NCI-H1105 (cell line): ENCODE measurements at regions not wholly inside any gene's neighbourhood (a gene's known extent, or its start where the extent isn't known, plus 50 kb on each side); places are given as distances from the start of the nearest gene placed in this dataset.
"Not testable (repeated sequence)": the region's sequence is repeated elsewhere in the genome, so short reads cannot be mapped to it uniquely, and the experiment has no call there.

ENCODE experiments used
- DNase-seq: peaks from one replicate; lab custom pipeline; 2025; lab: John Stamatoyannopoulos, UW

DNA sequence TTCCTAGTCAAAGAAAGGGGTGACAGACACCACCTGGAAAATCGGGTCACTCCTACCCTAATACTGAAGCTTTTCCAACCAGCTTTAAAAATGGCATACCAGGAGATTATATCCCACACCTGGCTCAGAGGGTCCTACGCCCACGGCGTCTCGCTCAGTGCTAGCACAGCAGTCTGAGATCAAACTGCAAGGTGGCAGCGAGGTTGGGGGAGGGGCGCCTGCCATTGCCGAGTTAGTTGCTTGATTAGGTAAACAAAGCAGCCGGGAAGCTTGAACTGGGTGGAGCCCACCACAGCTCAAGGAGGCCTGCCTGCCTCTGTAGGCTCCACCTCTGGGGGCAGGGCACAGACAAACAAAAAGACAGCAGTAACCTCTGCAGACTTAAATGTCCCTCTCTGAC is 127.1 kb downstream of the NXPE2 start:
- not testable (repeated sequence) for DNase-seq

DNA sequence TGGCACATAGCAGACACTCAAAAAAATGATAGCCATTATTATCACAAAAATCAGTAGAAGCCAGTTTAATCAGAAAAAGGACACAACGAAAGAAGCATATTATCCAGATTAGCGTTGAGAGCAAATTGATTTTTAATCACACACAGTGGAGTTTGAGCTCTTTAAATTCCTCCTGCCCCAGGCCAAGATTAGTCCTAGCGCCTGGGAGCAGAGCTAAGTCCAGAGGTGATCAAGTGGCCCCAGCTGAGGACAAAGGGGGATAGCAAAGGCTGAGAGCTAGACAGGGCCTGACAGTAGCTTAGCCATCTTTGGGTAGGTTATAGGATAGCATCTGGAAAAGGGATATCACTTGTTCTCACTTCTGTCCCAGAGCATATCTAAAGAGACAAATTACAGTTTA is 133.6 kb downstream of the NXPE2 start:
- DNase-seq: no peak

DNA sequence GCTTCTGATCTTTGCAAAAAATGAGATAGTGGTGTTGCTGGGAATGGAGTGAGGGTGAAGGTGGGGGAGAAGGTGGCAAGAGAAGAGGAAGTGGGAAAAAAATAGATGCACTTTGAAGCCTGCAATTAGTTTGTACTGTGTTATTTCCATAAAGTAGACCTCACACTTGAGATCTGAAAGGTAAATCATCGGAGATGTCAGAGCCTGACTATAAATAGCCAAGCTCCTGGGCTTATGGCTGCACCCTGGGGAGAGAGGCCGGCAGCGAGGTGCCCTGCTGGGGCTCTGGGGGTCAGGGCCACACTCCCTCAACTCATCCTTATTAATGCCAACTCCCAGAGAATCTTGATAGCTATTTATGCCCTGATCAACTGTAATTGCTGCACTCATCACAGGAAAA is 134.4 kb downstream of the NXPE2 start:
- DNase-seq: no peak

DNA sequence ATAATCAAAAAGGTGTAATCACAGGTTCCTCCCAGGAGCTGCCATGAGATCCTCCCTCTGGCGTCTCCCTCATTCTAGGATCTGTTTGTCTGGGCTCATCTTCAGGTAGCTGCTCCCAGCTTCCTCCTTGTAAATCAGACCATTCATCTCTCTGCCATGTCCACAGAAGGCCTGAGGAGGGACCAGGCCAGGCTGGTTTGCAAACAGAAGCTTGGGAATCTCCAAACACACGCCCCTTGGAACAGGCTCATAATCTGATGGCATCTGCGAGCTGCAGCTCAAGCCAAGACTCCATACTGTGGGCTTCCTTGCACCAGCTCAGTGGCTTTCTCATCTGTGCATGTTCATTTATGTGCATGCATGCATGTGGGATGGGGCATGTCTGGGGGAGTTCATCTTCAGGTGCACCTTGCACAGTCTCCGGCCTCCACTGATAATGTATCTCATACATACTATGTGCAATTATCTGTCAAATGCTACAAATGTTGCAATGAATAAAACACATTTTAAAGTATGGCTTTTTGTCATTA is 134.9 kb downstream of the NXPE2 start:
- DNase-seq: no peak

DNA sequence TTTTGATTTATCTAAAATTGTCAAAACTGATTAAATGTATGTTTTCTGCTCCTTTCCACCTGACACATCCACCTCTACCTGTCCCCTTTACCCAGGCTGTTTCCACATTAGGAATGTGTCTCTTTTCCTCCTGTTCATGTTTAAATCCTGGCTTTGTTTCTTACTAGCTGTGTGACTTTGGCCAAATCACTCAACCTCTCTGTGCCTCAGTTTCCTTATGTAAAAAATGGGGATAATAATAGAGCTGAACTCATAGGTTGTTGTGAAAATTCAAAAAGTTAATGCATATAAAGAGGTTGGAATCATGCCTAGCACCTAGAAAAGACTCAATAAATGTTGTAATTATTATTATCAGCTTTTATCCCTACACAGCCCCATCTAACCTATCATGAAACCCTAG is 136.8 kb downstream of the NXPE2 start:
- no peak for DNase-seq

DNA sequence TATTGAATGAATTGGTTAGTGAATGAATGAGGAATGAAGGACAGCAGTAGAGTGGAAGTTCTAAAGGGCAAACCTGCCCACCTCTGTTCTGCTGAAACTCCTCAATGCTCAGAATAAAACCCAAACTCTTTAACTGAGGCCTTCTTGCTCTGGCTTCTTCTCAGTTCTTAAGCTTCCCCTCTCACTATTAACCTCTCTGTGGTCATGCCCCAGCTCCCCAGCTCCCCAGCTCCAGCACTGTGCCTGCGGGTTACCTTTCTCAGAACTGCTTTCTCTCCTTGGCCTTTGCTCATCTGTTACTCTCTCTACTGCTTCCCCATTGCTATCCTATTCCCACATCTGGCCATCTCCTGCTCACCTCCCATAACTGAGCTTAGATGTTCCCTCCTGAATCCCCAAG is 137.4 kb downstream of the NXPE2 start:
- DNase-seq: no peak

DNA sequence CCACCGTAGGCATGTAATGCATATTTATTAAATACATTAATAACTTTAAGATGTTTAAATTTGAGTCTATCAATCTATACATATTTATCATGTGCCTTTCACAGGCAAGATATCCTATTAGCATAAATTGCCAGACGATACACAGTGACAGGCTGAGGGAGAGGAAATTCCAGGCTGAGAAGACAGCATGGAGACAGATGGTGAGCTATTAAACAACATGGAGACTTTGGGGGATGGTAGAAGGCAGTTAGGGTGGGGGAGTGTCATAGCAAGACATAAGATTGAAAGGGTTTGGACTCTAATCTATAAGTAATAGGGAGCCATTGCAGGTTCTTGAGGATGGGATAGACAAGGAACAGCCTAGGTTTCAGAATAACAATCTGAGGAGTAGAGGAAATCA is 138.5 kb downstream of the NXPE2 start:
- no peak for DNase-seq

DNA sequence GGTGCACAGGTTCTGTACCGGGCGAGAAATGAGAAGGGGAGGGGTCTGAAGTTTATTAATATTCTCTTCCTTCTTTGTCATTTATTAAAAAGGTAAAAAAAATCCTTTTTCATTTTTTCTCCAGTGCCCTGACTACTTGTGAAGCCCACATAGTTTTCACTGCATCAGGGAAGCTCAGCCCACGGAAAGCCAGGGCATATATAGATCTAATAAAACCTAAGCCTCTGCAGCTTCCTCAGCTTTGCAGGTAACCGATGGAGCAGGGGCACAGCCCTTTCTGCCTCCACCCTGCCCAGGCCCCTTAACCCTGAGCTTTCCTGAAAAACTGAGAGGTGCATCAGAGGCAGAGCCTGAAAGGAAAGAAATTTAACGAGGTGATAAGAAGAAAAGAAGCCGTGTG is 140.1 kb downstream of the NXPE2 start:
- no peak for DNase-seq

DNA sequence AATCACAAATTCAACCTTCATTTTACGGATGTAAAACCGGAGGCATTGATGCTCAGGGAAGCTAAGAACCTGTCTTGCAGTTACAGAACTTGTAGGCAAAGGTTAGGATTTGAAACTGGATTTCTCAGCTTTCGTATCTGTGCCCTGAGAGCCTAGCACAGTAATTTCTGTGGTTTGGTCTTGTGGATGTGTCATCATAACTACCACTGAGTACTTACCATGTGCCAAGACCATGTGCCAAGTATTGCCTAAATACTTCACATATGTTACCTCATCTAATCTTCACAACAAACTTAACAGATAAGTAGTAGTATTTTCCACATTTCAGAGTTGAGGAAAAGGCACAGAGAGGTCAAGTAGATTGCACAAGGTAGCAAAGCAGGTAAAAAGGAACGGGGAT is 140.7 kb downstream of the NXPE2 start:
- DNase-seq: no peak

DNA sequence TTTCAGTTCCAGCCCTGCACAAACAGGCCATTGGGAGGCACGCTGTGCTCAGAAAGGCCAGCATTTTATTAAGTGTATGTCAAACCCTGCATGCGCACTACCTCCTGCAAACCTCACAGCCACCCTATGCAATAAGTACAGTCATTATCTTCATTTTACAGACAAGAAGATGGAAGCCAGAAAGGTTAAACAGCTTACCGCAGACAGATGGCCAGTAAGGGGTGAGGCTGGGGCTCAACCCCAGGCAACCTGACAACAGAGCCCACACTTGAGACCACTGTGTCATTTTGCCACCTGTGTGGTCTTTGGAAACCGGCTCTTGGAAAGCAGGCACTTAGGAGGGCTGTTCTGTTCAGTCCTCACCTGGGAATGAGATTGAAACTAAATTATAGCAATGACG is 142.3 kb downstream of the NXPE2 start:
- DNase-seq: no peak

DNA sequence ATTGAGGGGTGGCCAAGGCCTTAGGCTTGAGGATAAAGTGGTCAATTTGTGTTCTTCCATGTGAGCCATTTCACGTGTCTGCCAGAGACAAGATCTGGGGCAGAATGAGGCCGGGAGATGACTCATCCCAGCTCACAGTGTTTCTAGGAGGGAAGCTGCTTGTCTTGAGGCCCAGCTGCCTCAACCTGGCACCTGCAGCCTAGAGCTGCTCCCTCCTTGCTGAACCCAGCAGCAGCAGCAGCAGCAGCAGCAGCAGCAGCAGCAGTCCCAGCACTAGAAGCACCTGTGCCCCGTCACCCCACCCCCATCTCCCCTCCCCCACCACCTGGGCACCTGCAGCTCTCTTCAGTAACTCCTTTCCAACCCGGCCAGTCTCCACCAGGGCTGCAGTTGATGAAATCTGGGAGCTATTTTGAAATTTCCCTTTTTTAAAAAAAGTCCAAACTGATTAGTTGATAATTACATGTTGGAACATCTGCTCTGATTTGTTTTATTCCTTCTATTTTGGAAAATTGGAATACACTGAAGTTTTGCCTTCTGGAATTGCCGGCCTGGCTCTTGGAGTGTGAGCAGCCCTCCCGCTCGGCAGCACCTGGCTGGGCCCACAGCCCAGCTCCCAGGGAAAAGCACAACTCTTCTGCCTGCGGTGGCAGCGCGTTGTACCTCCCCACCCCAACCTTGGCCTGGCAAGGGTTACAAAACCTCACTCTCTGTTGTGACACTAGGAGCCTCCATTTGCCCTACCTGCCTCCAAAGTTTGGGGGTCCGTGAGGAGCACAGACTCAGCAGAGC is 143.5 kb downstream of the NXPE2 start:
- DNase-seq: no peak

DNA sequence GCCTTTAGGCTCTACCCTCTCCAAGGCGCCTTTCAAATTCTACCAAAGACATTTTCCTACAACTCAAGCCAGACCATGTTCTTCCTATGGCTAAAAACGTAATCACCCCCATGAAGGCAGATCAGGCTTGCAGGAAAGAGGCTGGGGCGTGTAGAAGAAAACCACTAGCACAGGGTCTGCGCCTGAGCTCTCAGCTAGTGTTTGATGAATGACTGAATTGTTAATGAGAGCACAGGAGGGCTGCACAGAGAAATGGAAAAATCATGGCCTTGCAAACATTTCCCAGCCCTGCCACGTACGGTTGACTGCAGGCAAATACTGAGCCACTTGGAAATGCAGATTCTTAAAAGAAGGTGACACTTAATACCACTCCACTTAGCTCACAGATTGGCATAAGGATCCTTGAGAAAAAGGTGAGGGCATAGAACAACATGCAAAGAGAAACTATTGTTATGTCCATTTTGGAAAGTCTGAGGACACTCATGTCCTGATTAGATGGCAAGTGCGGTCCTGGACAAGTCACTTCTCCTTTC is 148.6 kb downstream of the NXPE2 start:
- no peak for DNase-seq

DNA sequence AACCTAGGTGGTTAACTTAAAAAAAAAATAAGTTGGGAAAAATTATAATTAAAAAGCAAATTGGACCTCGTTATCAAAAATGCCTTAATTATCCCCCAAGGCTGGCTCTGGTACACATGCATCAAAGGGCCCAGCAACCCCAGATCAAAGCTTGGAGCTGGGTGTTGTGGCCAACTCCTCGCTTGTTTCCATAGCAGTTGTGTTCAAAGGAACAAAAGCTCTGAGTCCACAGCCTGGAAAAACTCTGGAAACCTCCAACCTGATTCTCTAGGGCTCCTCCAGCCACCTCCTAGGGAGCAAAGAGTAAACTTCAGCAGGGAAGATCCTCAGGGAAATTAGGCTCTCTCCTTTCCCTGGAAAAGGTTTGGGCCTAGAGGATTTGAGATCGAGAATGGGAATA is 149.4 kb downstream of the NXPE2 start:
- no peak for DNase-seq

DNA sequence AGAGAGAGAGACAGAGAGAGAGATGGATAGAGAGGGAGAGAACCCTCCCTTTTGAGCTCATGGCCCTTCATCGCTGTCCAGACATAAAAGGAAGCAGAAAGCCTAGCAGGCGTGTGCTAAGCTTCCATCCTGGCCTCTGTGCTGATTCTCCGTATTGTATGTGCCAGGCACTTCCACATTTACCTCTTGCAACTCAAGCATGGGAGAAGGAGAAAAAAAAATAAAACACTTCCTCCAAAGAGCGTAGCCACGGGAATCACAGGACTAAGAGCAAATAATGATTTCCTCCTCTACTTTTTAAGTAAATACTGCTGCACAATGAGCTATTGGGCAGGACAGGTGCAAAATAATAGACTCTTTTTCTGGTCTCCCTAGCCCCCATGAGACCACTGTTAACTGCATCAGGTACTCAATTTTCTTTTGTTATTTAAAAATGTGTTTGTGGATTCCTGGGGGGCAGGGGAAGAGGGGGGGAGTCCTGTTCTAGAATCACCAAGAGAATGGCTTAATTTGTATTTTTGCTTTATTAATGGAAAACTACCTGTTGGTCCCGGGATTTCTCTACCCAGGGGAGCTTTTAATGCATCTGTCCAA is 154.3 kb downstream of the NXPE2 start:
- peak; percentile 18 for DNase-seq

DNA sequence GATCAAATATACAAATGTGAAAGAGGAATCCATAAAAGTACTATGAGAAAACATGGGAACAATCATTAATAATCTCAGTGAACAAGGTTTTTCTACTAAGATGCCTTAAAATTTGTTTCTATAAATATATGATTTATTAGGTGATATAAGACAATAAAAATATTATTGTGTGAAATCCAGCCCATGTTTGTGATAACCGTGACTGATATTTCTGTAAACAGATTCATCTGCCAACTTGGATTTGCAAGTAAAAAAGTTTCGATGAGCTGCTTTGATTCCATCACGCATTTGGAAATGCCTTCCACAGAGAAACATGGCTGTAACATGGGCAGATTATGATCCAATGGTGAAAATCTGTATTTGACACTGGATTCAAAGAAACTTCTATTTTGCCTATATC is 157.8 kb downstream of the NXPE2 start:
- DNase-seq: no peak

DNA sequence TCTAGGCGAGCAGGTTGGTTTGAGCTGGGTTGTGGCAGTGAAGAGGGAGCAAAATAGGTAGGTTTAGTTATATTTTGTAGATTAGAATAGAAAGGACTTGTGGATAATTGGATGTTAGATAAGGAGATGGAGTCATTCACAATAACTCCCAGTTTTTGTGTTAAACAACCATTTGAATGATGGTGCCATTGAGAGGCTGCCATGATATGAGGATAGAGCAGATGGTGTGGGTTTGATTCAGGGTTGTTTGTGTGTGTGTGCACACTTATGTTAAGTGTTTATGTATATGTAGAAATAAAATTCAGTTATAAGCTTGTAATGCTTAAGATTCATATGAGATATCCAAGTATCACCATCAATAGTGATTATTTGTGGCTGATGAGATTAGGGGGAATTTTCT is 166.6 kb downstream of the NXPE2 start:
- DNase-seq: no peak

DNA sequence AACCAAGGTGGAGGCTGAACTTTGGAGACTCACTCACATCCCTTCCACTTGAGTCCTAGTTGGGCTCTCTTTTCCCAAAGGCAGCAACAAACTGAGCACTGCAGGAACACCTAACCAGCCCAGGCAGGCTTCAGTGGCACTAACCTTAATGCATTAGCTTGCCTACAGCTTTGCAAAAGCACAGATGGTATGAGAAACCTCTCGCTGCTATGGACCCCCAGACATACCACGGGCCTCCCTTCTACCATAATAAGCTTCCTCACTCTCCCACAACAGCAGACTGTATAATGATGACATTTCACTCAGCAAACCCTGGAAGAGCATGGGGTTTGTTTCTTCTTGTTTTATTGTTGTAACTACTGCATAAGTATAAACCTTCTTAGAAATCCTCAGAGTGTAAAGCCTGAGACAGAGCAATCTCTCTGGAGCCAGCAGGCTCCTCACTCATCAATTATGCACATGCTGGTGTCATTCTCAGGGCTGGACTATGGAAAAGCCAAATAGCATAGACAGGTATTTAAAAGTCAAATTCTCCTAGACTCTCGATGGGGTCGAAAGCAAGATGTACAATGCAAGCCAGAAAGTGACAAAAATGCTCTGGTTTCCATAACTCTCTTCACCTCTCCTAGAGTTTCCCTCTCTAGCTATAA is 167.6 kb downstream of the NXPE2 start:
- DNase-seq: no peak

DNA sequence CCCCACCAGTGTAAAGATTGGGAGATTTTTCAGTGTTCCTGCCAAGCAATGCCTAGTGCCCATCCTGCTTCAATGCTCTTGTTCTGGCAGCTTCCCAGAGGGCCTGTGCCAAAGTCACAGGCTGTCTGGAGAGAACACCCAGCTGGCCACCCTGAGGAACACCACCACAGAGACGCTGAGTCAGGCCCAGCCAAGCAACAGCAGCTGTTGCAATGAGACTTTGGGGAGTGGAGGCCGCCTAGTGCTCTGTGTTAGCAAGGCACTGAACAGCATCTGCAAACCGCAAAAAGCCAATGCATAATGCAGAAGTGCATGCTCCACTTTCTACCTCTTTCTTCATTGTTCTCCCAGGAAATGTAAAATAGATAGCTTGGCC is 168.1 kb downstream of the NXPE2 start:
- peak; percentile 18 for DNase-seq

DNA sequence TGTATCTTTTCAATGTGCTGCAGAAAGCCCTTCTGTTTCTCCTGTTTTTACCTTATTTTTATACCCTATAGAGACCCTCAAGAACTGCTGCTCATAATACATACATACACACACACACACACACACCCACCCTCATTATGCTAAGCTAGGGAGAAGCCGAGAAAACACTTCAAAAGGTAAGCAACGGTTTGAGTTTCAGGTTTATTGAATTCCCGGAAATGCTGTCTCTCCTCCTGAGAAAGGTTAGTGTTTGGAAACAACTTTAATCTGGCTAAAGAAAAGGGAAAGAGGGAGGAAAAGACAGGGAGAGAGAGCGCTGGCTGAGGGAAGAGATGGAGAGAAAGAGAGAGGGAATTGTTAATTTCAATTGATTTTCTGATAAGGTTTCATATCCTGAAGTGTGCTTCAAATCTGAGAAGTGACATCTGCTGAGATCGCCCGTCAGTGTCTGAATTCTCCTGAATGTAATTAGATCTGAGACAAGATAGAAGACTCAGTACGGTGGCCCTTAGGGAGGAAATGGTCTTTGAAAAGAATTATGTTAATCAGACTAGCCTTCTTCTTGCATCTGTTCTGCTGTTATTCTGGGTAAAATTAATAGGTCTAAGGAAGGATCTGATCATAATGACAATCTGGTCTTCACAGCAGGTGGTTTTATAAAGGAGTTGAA is 169.1 kb downstream of the NXPE2 start:
- DNase-seq: no peak

DNA sequence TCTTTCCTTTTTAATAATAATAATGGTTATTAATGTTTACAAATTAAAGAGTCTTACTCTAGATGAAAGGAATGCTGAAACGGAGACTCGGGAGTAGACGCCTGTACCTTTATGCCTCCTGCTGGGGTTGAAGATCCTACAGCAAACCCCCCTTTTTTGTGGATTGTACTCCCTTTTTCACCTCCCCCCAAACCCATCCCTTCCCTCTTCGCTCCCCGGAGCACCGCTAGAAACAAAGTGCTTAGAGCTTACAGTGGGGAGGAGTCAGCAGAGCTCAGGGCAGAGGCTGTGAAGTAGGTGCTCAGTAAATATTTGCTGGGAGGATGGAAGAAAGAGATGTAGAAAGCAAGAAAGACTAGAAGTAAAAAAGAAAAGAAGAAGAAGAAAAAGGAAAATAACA is 169.7 kb downstream of the NXPE2 start:
- DNase-seq: no peak

DNA sequence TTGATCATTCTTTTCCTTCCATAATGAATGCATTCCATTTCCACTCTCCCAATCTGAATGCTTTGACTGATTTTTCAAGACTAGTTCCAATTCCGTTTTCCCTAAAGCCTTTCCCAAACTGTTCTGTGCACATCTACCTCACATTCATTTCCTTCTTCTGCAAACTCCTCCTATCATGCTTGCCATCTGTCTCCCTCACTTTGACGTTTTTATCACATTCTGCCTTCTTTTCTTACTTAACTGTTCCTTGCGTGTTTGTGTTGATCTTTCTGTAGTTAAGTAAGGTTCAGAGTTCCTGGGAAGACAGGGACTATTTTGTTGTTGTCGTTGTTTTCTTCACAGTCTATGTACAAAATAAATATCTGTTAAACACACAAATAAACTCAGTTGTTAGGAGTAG is 179.0 kb downstream of the NXPE2 start:
- no peak for DNase-seq

DNA sequence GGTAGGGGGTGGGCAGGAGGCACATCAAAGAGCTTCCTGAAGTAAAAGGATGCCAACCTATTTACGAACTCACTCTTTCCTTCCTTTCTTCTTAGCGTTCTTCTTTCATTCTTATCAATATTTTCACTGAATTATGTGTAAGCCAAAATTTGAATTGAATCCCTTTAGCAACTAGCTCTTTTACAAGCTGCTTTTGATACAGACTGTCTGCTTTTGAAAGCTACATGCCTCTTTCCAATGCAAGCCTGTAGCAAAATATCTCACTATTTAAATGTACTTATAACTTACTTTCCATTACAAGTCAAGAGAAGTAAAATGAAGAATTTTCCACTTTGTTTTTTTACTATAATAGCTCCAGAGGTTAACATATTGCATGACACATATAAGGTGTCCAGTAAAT is 186.6 kb downstream of the NXPE2 start:
- DNase-seq: no peak

DNA sequence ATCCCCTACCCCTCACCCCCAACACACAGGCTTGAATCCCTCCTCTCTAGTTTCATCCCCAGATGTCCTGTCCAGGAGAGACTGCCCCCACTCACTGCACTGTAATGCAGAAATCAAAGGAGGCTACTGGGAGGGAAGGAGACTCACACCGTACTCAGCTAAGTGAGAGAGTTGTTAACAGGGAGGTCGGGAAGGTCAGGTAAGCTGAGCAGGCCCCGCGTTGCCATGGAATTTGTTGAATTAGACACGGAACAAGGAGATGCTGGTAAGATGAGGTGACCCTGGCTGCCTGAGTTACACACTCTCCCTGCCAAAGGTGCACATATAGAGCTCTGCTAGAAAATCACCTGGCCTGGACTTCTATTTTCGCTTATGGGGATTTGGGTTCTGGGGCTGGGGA is 197.9 kb downstream of the NXPE2 start:
- DNase-seq: no peak
